ENCODE measurements at regions not wholly inside any gene's neighbourhood (a gene's known extent, or its start where the extent isn't known, plus 50 kb on each side); places are given as distances from the start of the nearest gene placed in this dataset.

DNA sequence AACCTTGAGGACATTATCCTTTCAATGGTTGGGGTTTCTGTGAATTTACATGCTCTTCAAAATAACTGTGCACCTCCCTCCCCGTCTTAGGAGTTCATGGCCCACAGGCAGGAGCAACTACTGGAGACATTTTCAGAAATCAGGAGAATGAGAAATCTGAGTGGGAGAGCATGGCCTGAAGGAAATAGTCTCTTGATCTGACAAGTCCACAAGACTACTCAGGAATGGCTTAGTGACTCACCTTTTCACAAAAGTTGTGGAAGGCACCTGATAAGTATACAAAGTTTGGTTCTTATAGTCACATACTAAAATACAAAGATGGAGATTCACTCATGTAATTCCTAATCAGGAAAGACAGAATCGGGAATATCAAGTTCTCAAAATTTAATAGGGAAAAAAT is 83.6 kb upstream of the NCKAP5 start:
- no peak overlapping the region for H3K4me2 ChIP-seq (ENCODE audit: insufficient read depth, low read length)

DNA sequence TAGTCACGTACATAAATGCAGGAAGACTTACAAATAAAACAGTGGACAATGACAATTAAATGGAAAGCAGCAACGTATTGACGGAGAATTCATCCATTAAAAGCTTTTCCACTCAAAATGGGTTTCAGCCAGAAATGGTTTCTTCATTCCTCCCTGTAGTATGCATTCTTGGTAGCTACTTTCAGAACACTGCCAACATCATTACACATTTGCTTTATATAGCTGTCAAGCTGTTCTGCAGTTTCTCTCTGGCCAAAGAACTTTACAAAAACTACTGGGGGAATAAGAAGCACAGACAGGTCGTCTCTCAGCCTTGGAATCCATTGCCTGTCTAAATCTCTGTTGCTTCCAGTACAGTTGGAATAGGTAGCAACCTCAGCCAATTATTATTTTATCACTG is 84.1 kb upstream of the NCKAP5 start:
- peak; percentile 68 for DNase-seq (ENCODE audit: insufficient read length, low spot score, missing footprints)
- peak overlapping the region; percentile 34 for H3K4me2 ChIP-seq (ENCODE audit: insufficient read depth, low read length)

More for the DNA sequence above, 83.6 kb upstream of the NCKAP5 start:
- Histone ChIP-seq H4K20me1 (ENCODE audit: insufficient read depth, low read length) (no peaks in the 10 kb centered on the region), H3K9me3 (ENCODE audit: low read depth, low read length) (no peaks in the 10 kb centered on the region), H2AFZ (ENCODE audit: low read length) (no peak overlapping the region), H3K27ac (ENCODE audit: low read depth, low read length) (no peak overlapping the region), H3K4me1 (ENCODE audit: insufficient read depth, low read length) (peaks cover 4% of the 10 kb centered on the region), H3K4me3 (ENCODE audit: insufficient read depth, low read length) (no peak overlapping the region), H3K79me2 (ENCODE audit: insufficient read depth, low read length) (no peaks in the 10 kb centered on the region), H3K27me3 (ENCODE audit: insufficient read depth, low read length) (no peaks in the 10 kb centered on the region), H3K36me3 (ENCODE audit: insufficient read depth, low read length) (no peaks in the 10 kb centered on the region)
- TF ChIP-seq, protein P1, sequence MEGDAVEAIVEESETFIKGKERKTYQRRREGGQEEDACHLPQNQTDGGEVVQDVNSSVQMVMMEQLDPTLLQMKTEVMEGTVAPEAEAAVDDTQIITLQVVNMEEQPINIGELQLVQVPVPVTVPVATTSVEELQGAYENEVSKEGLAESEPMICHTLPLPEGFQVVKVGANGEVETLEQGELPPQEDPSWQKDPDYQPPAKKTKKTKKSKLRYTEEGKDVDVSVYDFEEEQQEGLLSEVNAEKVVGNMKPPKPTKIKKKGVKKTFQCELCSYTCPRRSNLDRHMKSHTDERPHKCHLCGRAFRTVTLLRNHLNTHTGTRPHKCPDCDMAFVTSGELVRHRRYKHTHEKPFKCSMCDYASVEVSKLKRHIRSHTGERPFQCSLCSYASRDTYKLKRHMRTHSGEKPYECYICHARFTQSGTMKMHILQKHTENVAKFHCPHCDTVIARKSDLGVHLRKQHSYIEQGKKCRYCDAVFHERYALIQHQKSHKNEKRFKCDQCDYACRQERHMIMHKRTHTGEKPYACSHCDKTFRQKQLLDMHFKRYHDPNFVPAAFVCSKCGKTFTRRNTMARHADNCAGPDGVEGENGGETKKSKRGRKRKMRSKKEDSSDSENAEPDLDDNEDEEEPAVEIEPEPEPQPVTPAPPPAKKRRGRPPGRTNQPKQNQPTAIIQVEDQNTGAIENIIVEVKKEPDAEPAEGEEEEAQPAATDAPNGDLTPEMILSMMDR (IDR thresholded peaks at IDR 0.05; ENCODE audit: extremely low read depth, low read depth, low read length), result no peak
- no peak for DNase-seq (ENCODE audit: insufficient read length, low spot score, missing footprints)

DNA sequence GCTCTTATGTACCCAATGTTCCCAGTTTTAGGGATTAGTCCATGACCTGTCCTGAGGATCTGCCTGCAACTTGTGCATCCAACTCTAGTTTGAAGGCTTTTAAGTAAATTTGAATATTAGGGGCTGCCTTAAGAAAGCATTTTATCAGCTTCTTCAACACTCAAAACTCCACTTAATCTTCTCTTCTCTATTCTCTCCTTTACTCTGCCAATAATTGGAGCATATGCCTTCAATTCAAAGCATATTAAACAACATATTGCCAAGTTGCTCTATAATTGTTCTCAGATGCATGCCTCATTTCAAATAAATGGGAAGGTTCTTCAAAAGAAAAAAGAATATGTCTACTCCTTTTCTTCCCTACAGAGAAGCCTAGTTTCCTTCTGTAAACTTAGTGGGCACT is 84.8 kb upstream of the NCKAP5 start:
- H2AFZ ChIP-seq (ENCODE audit: low read length), result peak overlapping the region; percentile 4
- H3K9me3 ChIP-seq (ENCODE audit: low read depth, low read length), result no peaks in the 10 kb centered on the region
- peaks cover 9% of the 10 kb centered on the region for H3K4me1 ChIP-seq (ENCODE audit: insufficient read depth, low read length)
- H3K79me2 ChIP-seq (ENCODE audit: insufficient read depth, low read length), result no peaks in the 10 kb centered on the region
- H3K4me3 ChIP-seq (ENCODE audit: insufficient read depth, low read length), result no peak overlapping the region
- H3K36me3 ChIP-seq (ENCODE audit: insufficient read depth, low read length), result no peaks in the 10 kb centered on the region
- no peak overlapping the region for H3K27ac ChIP-seq (ENCODE audit: low read depth, low read length)
- no peaks in the 10 kb centered on the region for H3K27me3 ChIP-seq (ENCODE audit: insufficient read depth, low read length)
- TF ChIP-seq, protein P1 (IDR thresholded peaks at IDR 0.05; ENCODE audit: extremely low read depth, low read depth, low read length), result no peak
- H3K4me2 ChIP-seq (ENCODE audit: insufficient read depth, low read length), result no peak overlapping the region
- DNase-seq (ENCODE audit: insufficient read length, low spot score, missing footprints), result no peak
- no peaks in the 10 kb centered on the region for H4K20me1 ChIP-seq (ENCODE audit: insufficient read depth, low read length)

More for the DNA sequence above, 84.1 kb upstream of the NCKAP5 start:
- H3K4me1 ChIP-seq (ENCODE audit: insufficient read depth, low read length), result peaks cover 9% of the 10 kb centered on the region
- no peaks in the 10 kb centered on the region for H3K36me3 ChIP-seq (ENCODE audit: insufficient read depth, low read length)
- H3K27me3 ChIP-seq (ENCODE audit: insufficient read depth, low read length), result no peaks in the 10 kb centered on the region
- no peak overlapping the region for H3K27ac ChIP-seq (ENCODE audit: low read depth, low read length)
- H3K4me3 ChIP-seq (ENCODE audit: insufficient read depth, low read length), result no peak overlapping the region
- H3K79me2 ChIP-seq (ENCODE audit: insufficient read depth, low read length), result no peaks in the 10 kb centered on the region
- peak overlapping the region; percentile 32 for H2AFZ ChIP-seq (ENCODE audit: low read length)
- H3K9me3 ChIP-seq (ENCODE audit: low read depth, low read length), result no peaks in the 10 kb centered on the region
- no peaks in the 10 kb centered on the region for H4K20me1 ChIP-seq (ENCODE audit: insufficient read depth, low read length)
- TF ChIP-seq, protein P1 (IDR thresholded peaks at IDR 0.05; ENCODE audit: extremely low read depth, low read depth, low read length), result no peak

DNA sequence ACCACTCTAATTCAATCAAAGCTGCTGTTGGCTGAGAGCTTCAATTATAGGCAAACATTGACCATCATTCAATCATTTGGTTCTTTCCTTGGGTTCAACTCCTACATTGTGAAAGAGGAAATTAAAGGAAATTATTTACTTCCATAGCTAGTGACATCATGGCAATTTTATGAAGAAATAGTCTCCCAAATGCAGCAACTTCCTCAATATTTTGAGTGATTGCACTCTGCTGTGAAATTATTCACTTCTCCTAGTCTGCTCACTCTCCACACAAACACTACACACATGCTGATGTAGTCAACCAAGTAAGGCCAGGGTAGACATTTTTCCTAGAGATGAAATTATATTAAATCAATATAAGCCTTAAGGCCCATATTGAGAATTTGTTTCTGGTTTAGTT is 86.7 kb upstream of the NCKAP5 start:
- TF ChIP-seq, protein P1 (IDR thresholded peaks at IDR 0.05; ENCODE audit: extremely low read depth, low read depth, low read length), result no peak
- H4K20me1 ChIP-seq (ENCODE audit: insufficient read depth, low read length), result no peaks in the 10 kb centered on the region

More for the DNA sequence above, 86.7 kb upstream of the NCKAP5 start:
- H3K4me2 ChIP-seq (ENCODE audit: insufficient read depth, low read length), result no peak overlapping the region
- no peaks in the 10 kb centered on the region for H3K36me3 ChIP-seq (ENCODE audit: insufficient read depth, low read length)
- no peaks in the 10 kb centered on the region for H3K79me2 ChIP-seq (ENCODE audit: insufficient read depth, low read length)
- H3K4me3 ChIP-seq (ENCODE audit: insufficient read depth, low read length), result no peak overlapping the region
- H3K27ac ChIP-seq (ENCODE audit: low read depth, low read length), result no peak overlapping the region
- H3K27me3 ChIP-seq (ENCODE audit: insufficient read depth, low read length), result no peaks in the 10 kb centered on the region
- peaks cover 9% of the 10 kb centered on the region for H3K4me1 ChIP-seq (ENCODE audit: insufficient read depth, low read length)
- DNase-seq (ENCODE audit: insufficient read length, low spot score, missing footprints), result no peak
- H3K9me3 ChIP-seq (ENCODE audit: low read depth, low read length), result no peaks in the 10 kb centered on the region
- no peak overlapping the region for H2AFZ ChIP-seq (ENCODE audit: low read length)
